IMR-90 (cell line): ENCODE measurements at regions not wholly inside any gene's neighbourhood (a gene's known extent, or its start where the extent isn't known, plus 50 kb on each side); places are given as distances from the start of the nearest gene placed in this dataset.

Experiments used
- ATAC-seq: fragments of 200-7000 bp; cut with Tn5 transposase; 2 replicates; pipeline ENCODE4 v1.9.1; 2020; ENCODE audit warnings: low read depth, mild to moderate bottlenecking, moderate library complexity
- BruUV-seq: library from RNA; stranded (reverse); fragments of 400-500 nt; replicated peaks from 2 replicates; lab custom pipeline; 2021; lab: Mats Ljungman, UMichigan
- CTCF ChIA-PET: fragments of 300-600 bp; formaldehyde crosslinking; extraction: SDS; loops from one replicate; lab custom pipeline; 2021; ENCODE audit warnings: antibody characterized with exemption; lab: Yijun Ruan, JAX
- POLR2A ChIA-PET: fragments of 300-600 bp; sonication (Branson Sonifier 250); formaldehyde crosslinking; loops from one replicate; lab custom pipeline; 2022; ENCODE audit warnings: antibody characterized with exemption; ENCODE audit not compliant: unreplicated experiment; lab: Charles Lee
- DNase-seq: peaks from one replicate; pipeline ENCODE4 v3.0.0; 2013
- H2AFZ ChIP-seq: replicated peaks from 2 replicates; pipeline ENCODE3; 2013; ENCODE audit warnings: low read length, mild to moderate bottlenecking; ENCODE audit not compliant: poor library complexity
- H2AK5ac ChIP-seq: 2 replicates; pipeline ENCODE4 v1.6.1; 2013; ENCODE audit warnings: low read depth, low read length, inconsistent platforms
- H2AK9ac ChIP-seq: replicated peaks from 2 replicates; pipeline ENCODE3; 2013; ENCODE audit warnings: mild to moderate bottlenecking, low read depth, low read length, moderate library complexity; ENCODE audit not compliant: poor library complexity
- H2BK120ac ChIP-seq: 2 replicates; pipeline ENCODE4 v1.6.1; 2013; ENCODE audit warnings: low read depth, low read length, inconsistent platforms
- H2BK15ac ChIP-seq: 3 replicates; pipeline ENCODE4 v1.6.1; 2013; ENCODE audit warnings: low read depth, low read length, inconsistent platforms
- H2BK20ac ChIP-seq: 2 replicates; pipeline ENCODE4 v1.6.1; 2013; ENCODE audit warnings: low read depth, mild to moderate bottlenecking, inconsistent platforms, low read length, moderate library complexity
- H2BK5ac ChIP-seq: 2 replicates; pipeline ENCODE4 v1.6.1; 2013; ENCODE audit warnings: mild to moderate bottlenecking, low read depth, low read length, inconsistent platforms; ENCODE audit not compliant: poor library complexity, severe bottlenecking
- H3K14ac ChIP-seq: replicated peaks from 2 replicates; pipeline ENCODE4 v1.6.1; 2013; ENCODE audit warnings: low read depth, low read length, inconsistent platforms
- H3K18ac ChIP-seq: 2 replicates; pipeline ENCODE4 v1.6.1; 2013; ENCODE audit warnings: low read depth, low read length, control low read depth
- H3K23ac ChIP-seq: 2 replicates; pipeline ENCODE4 v1.6.1; 2013; ENCODE audit warnings: low read depth, low read length, inconsistent platforms
- H3K27ac ChIP-seq: 2 replicates; pipeline ENCODE4 v1.5.1; 2013; ENCODE audit warnings: mild to moderate bottlenecking, control low read depth, low read length; ENCODE audit not compliant: insufficient read depth
- H3K27me3 ChIP-seq: 2 replicates; pipeline ENCODE4 v1.6.1; 2013; ENCODE audit warnings: low read length; ENCODE audit not compliant: control insufficient read depth, insufficient read depth
- H3K36me3 ChIP-seq: 2 replicates; pipeline ENCODE4 v1.6.1; 2013; ENCODE audit warnings: low read length, mixed read lengths; ENCODE audit not compliant: control insufficient read depth, insufficient read depth
- H3K4ac ChIP-seq: 2 replicates; pipeline ENCODE4 v1.6.1; 2013; ENCODE audit warnings: low read depth, low read length, inconsistent platforms
- H3K4me1 ChIP-seq: 2 replicates; pipeline ENCODE4 v1.6.1; 2013; ENCODE audit warnings: low read length, mixed read lengths; ENCODE audit not compliant: control insufficient read depth, insufficient read depth
- H3K4me2 ChIP-seq: 2 replicates; pipeline ENCODE4 v1.6.1; 2013; ENCODE audit warnings: low read depth, mild to moderate bottlenecking, control low read depth, low read length, moderate library complexity
- H3K4me3 ChIP-seq: 2 replicates; pipeline ENCODE4 v1.5.1; 2013; ENCODE audit warnings: low read depth, mild to moderate bottlenecking, control low read depth, low read length, moderate library complexity; ENCODE audit not compliant: insufficient read depth
- H3K56ac ChIP-seq: 2 replicates; pipeline ENCODE4 v1.6.1; 2013; ENCODE audit warnings: low read length, inconsistent platforms; ENCODE audit not compliant: insufficient read depth; ENCODE audit errors: extremely low read depth
- H3K79me1 ChIP-seq, 2 experiments: 2 replicates each; pipeline ENCODE4 v1.6.1; 2013; ENCODE audit warnings: low read length in 2 of 2, inconsistent platforms in 1 of 2, low read depth in 1 of 2
- H3K9ac ChIP-seq: 2 replicates; pipeline ENCODE4 v1.6.1; 2013; ENCODE audit warnings: low read depth, low read length, control low read depth
- H3K9me1 ChIP-seq: 2 replicates; pipeline ENCODE4 v1.6.1; 2013; ENCODE audit warnings: low read length, inconsistent platforms; ENCODE audit not compliant: insufficient read depth
- H3K9me3 ChIP-seq: 2 replicates; pipeline ENCODE4 v1.6.1; 2013; ENCODE audit warnings: low read length; ENCODE audit not compliant: control insufficient read depth, insufficient read depth
- H4K20me1 ChIP-seq: 2 replicates; pipeline ENCODE4 v1.6.1; 2013; ENCODE audit warnings: low read length, inconsistent platforms; ENCODE audit not compliant: insufficient read depth
- H4K5ac ChIP-seq: 2 replicates; pipeline ENCODE4 v1.6.1; 2013; ENCODE audit warnings: mild to moderate bottlenecking, low read depth, low read length, control low read depth
- H4K8ac ChIP-seq, 2 experiments: 2 replicates each; pipeline ENCODE4 v1.6.1; 2013; ENCODE audit warnings: low read depth in 2 of 2, low read length in 2 of 2, control low read depth in 1 of 2, inconsistent platforms in 1 of 2
- H4K91ac ChIP-seq: 2 replicates; pipeline ENCODE4 v1.6.1; 2013; ENCODE audit warnings: low read depth, low read length, inconsistent platforms; ENCODE audit not compliant: insufficient read depth
- CEBPB ChIP-seq: IDR thresholded peaks from 2 replicates; pipeline ENCODE4 v1.6.1; 2012; ENCODE audit warnings: low read depth, low read length, improper control_type of control experiment
- RFX5 ChIP-seq: IDR thresholded peaks from 2 replicates; pipeline ENCODE4 v1.8.0; 2012; ENCODE audit warnings: low read depth, mild to moderate bottlenecking, low read length, moderate library complexity
- WGBS, 2 experiments: methylation state at CpG; one replicate each; pipeline versions ENCODE4 v1.1.5 to v1.1.7; 2013; ENCODE audit warnings: missing lambda C conversion rate in 2 of 2; ENCODE audit not compliant: insufficient read length in 1 of 2; ENCODE audit errors: extremely low coverage in 2 of 2; 5-methylcytosine and 5-hydroxymethylcytosine counted together
- dilution Hi-C: fragments of 300-500 bp; cut with HindIII; formaldehyde crosslinking; loops from one replicate; pipeline ENCODE4 v1.14.3; 2018; ENCODE audit warnings: low sequenced_read_pairs; ENCODE audit not compliant: unreplicated experiment
- in situ Hi-C: fragments of 300-500 bp; cut with MboI; formaldehyde crosslinking; loops from 3 replicates; pipeline ENCODE4 v1.14.3; 2019; ENCODE audit warnings: low sequenced_read_pairs, inconsistent platforms, mixed read lengths
- intact Hi-C: fragments of 100-400 bp; cut with micrococcal nuclease; formaldehyde crosslinking; loops from 2 replicates; pipeline ENCODE4 v1.10.0; 2022

GRCh38 chr10:88129013-88129412 lies 265.6 kb downstream of the PTEN start:
- Histone ChIP-seq H4K5ac (no peak overlapping the region), H3K9ac (no peak overlapping the region), H4K8ac (no peak overlapping the region), H3K79me1 (no peaks in the 10 kb centered on the region), H2AK9ac (no peak overlapping the region), H4K20me1 (no peaks in the 10 kb centered on the region), H2BK120ac (no peak overlapping the region), H3K4me3 (no peak overlapping the region), H3K4me2 (no peak overlapping the region), H4K91ac (no peak overlapping the region), H3K56ac (no peak overlapping the region), H2BK5ac (no peak overlapping the region), H3K36me3 (no peaks in the 10 kb centered on the region), H3K9me3 (no peaks in the 10 kb centered on the region), H3K18ac (no peak overlapping the region), H3K14ac (no peak overlapping the region), H3K27ac (no peak overlapping the region), H3K9me1 (no peaks in the 10 kb centered on the region), H3K23ac (no peak overlapping the region), H2AFZ (no peak overlapping the region), H3K27me3 (no peaks in the 10 kb centered on the region), H2BK20ac (no peak overlapping the region), H3K4me1 (no peaks in the 10 kb centered on the region), H2BK15ac (no peak overlapping the region), H3K4ac (no peak overlapping the region), H2AK5ac (no peak overlapping the region)
- intact Hi-C loops = no loop called here
- dilution Hi-C loops = no loop called here
- CTCF ChIA-PET = interaction anchor here (0.7 to 1.2 kb wide), 2 partner anchors 10 to 13 kb away, joined by 3 to 4 read pairs; no protein-coding TSS in a partner anchor
- in situ Hi-C loops = no loop called here
- ATAC-seq (no peak), DNase-seq (no peak)
- no CpG with 5 or more reads among the region's 2 CpGs for WGBS, 2 experiments
- BruUV-seq = no TSS peak
- TF ChIP-seq CEBPB (peak; percentile 29; the same call in 1 of the 2 replicates), RFX5 (no peak)
- POLR2A ChIA-PET = no interaction called here
